Breast epithelium (tissue), 4 donors: ENCODE measurements at regions not wholly inside any gene's neighbourhood (a gene's known extent, or its start where the extent isn't known, plus 50 kb on each side); places are given as distances from the start of the nearest gene placed in this dataset.

ENCODE experiments used
- DNase-seq, 2 donors: peaks; one replicate each; pipeline ENCODE4 v3.0.0-alpha.2; 2019; ENCODE audit warnings: low spot score in 2 of 2
- H3K27ac ChIP-seq, 2 donors: fragments of 200-600 bp; sonication (generic) in 1 of 2; one replicate each; pipeline ENCODE4 v1.5.1; 2016 to 2019; ENCODE audit warnings: mild to moderate bottlenecking in 1 of 2
- H3K27me3 ChIP-seq, 2 donors: fragments of 200-600 bp; sonication (generic) in 1 of 2; one replicate each; pipeline versions ENCODE4 v1.5.1 to v1.6.0; 2017 to 2019; ENCODE audit warnings: control low read depth in 1 of 2, mild to moderate bottlenecking in 1 of 2
- H3K36me3 ChIP-seq: fragments of 200-600 bp; one replicate; pipeline ENCODE4 v1.5.1; 2019
- H3K4me1 ChIP-seq, 2 donors: fragments of 200-600 bp; sonication (generic); one replicate each; pipeline ENCODE4 v1.5.1; 2016 to 2019; ENCODE audit warnings: control low read depth in 1 of 2
- H3K4me3 ChIP-seq, 3 donors: fragments of 200-600 bp; sonication (generic); 1 replicate in 2 of 3; 2 replicates in 1 of 3; pipeline ENCODE4 v1.5.1; 2016 to 2019; ENCODE audit warnings: mild to moderate bottlenecking in 3 of 3, moderate library complexity in 2 of 3
- H3K9me3 ChIP-seq, 2 donors: fragments of 200-600 bp; sonication (generic) in 1 of 2; one replicate each; pipeline ENCODE4 v1.5.1; 2016 to 2019; ENCODE audit warnings: control low read depth in 1 of 2
- CTCF ChIP-seq, 3 donors: fragments of 450-650 bp; IDR thresholded peaks; one replicate each; pipeline ENCODE4 v1.5.1; 2016 to 2017; ENCODE audit warnings: antibody characterized with exemption in 3 of 3, mild to moderate bottlenecking in 3 of 3, moderate library complexity in 3 of 3
- POLR2A ChIP-seq: fragments of 450-650 bp; IDR thresholded peaks from one replicate; pipeline ENCODE4 v1.6.1; 2016; ENCODE audit warnings: antibody characterized with exemption, mild to moderate bottlenecking, moderate library complexity
- POLR2AphosphoS5 ChIP-seq, 3 donors: sonication (generic); formaldehyde crosslinking; IDR thresholded peaks; one replicate each; pipeline ENCODE4 v1.6.1; 2017; ENCODE audit warnings: antibody characterized with exemption in 3 of 3
- intact Hi-C: fragments of 100-400 bp; cut with DNase I; formaldehyde crosslinking; loops from one replicate; pipeline ENCODE4 v1.15.1; 2023; ENCODE audit warnings: low total_unique reads

- Histone ChIP-seq H3K27me3 (no peaks in the 10 kb centered on the region), H3K27ac (no peak overlapping the region), H3K4me1 (no peaks in the 10 kb centered on the region), H3K4me3 (no peak overlapping the region), H3K36me3 (no peaks in the 10 kb centered on the region), H3K9me3 (no peaks in the 10 kb centered on the region)
- no peak for DNase-seq
- TF ChIP-seq CTCF (IDR thresholded peaks at IDR 0.05), result no peak
- TF ChIP-seq POLR2AphosphoS5 (IDR thresholded peaks at IDR 0.05), result no peak
- no peak for TF ChIP-seq POLR2A
- intact Hi-C loops, result no loop called here
Observed at GRCh38 chr5:44441460-44441859, 52.2 kb upstream of the FGF10 start.

- H3K4me3 ChIP-seq, result no peak overlapping the region
Observed at GRCh38 chr5:44440186-44440585, 51.0 kb upstream of the FGF10 start.

More at GRCh38 chr5:44440186-44440585, 51.0 kb upstream of the FGF10 start:
- H3K27me3 ChIP-seq, result no peaks in the 10 kb centered on the region
- H3K4me1 ChIP-seq, result no peaks in the 10 kb centered on the region
- H3K27ac ChIP-seq, result no peak overlapping the region
- no peaks in the 10 kb centered on the region for H3K36me3 ChIP-seq
- intact Hi-C loops, result no loop called here
- no peak for DNase-seq
- TF ChIP-seq POLR2AphosphoS5 (IDR thresholded peaks at IDR 0.05), result no peak
- H3K9me3 ChIP-seq, result no peaks in the 10 kb centered on the region
